ENCODE measurements at regions not wholly inside any gene's neighbourhood (a gene's known extent, or its start where the extent isn't known, plus 50 kb on each side); places are given as distances from the start of the nearest gene placed in this dataset.

DNA sequence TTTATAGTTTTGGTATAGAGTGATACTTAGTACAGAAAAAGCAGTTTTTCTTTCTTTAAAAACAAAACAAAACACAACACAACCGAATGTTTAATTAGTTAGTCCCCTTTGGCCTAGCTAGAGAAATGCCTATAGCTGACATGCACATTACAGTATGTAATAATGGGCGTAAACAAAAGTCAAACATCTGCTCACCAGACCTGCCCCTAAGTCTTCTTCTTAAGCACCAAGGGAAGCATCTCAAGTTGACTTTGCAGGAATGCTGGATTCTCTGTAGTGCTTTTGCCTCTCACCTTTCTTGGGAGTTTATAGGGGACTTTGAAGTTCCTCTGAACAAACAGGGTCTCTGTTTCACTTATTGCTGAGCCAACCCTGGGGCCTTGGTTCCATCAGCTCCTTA, 143.7 kb downstream of the TM2D1 start:
- H3K27ac ChIP-seq, result no peak overlapping the region
- TF ChIP-seq ZFX (IDR thresholded peaks at IDR 0.05) (no peak), CTCF (conservative IDR thresholded peaks at IDR 0.05) (no peak)

DNA sequence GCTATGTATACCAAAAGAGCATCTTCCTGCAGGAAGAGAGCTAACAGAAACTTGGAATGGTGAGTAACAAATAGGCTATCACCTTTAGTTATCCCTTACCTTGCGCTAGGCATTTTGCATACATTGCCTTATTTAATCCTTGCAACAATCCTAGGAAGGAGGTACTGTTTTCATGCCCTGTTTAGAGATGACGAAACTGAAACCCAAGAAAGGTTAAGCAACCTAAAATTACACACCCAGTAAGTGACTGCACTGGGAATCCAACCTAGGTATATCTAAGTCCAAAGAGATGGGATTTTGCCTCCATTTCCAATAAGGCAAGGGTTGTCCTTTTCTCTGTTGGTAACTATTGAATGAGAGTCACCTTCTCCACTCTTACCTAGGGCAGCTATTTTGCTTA, 144.5 kb downstream of the TM2D1 start:
- TF ChIP-seq ZFX (IDR thresholded peaks at IDR 0.05) (no peak), CTCF (conservative IDR thresholded peaks at IDR 0.05) (no peak)
- no peak overlapping the region for H3K27ac ChIP-seq

- H3K27ac ChIP-seq, result no peak overlapping the region
- TF ChIP-seq CTCF (conservative IDR thresholded peaks at IDR 0.05) (no peak), ZFX (IDR thresholded peaks at IDR 0.05) (no peak)
Observed at GRCh38 chr1:61579802-61580201, 145.1 kb downstream of the TM2D1 start.

- TF ChIP-seq ZFX (IDR thresholded peaks at IDR 0.05) (no peak), CTCF (conservative IDR thresholded peaks at IDR 0.05) (no peak)
- H3K27ac ChIP-seq, result no peak overlapping the region
Observed at GRCh38 chr1:61572046-61572445, 152.9 kb downstream of the TM2D1 start.

DNA sequence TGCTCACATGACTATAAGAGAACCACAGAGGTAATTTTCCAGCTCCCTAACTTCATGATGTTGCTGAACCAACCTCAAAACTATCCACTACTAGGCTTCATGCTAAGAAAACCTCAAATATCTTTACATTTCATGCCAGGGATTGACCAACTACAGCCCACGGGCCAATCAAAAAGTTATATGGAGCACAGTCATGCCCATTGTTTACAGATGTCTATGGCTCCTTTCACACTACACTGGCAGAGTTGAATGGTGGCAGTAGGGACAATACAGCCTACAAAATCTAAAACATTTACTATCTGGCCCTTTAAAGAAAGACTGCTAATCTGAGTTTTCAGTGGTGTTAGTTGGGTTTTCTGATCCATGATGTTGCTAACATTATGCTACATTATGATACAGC, 154.8 kb downstream of the TM2D1 start:
- H3K27ac ChIP-seq, result no peak overlapping the region
- TF ChIP-seq CTCF (conservative IDR thresholded peaks at IDR 0.05) (no peak), ZFX (IDR thresholded peaks at IDR 0.05) (no peak)

DNA sequence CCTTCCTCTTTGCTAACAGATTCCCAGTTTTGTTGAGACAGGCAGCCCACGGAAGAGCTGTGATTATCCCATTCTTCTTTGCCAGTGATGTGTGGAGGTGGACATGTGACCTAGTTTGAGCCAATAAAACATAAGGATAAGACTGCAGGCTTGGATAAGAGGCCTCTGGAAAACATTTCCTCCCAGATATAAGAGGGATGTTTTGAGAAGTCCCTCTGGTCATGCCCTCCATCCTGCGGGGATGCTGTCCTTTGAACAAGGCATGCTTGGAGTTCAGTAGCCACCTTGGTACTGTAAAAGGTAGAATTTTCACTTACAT, 155.7 kb downstream of the TM2D1 start:
- H3K27ac ChIP-seq, result peak overlapping the region; percentile 46; the same call in 1 of the 2 replicates
- TF ChIP-seq ZFX (IDR thresholded peaks at IDR 0.05), result no peak
- no peak for TF ChIP-seq CTCF (conservative IDR thresholded peaks at IDR 0.05)

DNA sequence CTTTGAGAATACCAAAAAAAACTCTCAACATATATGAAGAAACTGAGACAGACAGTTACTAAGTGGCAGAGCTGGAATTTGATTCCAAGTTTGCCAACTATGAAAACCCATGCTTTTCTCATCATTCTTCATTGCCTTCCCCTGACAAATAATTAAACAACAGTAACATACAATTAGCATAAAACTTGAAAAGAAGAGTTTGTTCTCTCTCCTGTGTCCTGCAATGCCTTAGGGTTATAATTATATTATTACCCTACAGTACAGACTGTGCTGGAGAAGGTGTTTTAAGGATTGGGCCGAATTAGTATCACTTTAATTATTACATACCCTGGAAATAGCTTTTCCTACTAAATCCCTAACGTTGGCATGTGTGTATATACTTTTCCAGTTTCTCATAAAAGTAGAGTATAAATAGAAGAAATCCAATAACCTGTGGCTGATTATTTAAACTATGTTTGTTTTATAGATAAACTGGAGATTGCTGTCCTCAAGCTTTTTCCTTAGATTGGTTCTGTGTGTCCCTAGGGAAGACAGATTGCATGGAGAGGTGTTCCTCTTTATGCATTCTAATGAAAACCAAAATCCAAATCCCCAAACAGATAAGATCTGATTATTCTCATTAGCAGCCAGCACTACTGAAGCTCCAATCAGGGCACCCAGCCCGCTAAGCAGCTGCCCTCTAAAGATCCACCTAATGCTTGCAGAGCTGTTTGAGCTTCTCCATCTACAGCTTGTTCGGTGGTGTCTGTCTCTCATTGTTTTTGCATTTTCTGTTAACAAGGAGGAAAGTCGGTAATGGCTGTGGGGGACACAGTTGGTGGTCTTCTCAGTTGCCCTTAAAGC, 156.3 kb downstream of the TM2D1 start:
- peak overlapping the region; percentile 46; the same call in 1 of the 2 replicates for H3K27ac ChIP-seq
- TF ChIP-seq ZFX (IDR thresholded peaks at IDR 0.05), result no peak
- TF ChIP-seq CTCF (conservative IDR thresholded peaks at IDR 0.05), result no peak

Measured in C4-2B (cell line).